GM12873 (cell line): ENCODE measurements at regions not wholly inside any gene's neighbourhood (a gene's known extent, or its start where the extent isn't known, plus 50 kb on each side); places are given as distances from the start of the nearest gene placed in this dataset.

ENCODE experiments used
- CTCF ChIP-seq: IDR thresholded peaks from 2 replicates; pipeline ENCODE4 v1.5.1; 2012; ENCODE audit warnings: low read depth, mild to moderate bottlenecking, moderate library complexity, low read length, control low read depth; ENCODE audit not compliant: insufficient read depth; ENCODE audit errors: missing control alignments

DNA sequence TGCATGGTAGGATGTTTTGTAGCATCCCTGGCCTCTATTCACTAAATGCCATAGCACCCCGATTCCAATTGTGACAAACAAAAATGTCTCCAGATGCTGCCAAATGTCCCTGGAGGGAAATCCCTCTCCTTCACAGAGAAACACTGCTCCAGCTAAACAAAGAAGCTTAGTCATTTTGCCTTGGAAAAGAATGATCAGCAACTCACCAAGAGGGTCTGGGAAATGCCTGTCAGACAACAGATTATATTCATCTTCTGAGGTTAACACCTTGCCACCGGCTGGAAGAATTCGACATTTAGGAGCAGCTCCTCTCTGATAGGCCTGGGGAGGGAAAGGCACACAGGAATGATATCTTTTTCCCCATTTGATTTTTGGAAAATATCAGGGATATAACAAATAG lies 84.4 kb downstream of the NIBAN1 start:
- TF ChIP-seq CTCF = no peak

- no peak for TF ChIP-seq CTCF
Measured at GRCh38 chr1:184889166-184889565, 85.1 kb downstream of the NIBAN1 start.

DNA sequence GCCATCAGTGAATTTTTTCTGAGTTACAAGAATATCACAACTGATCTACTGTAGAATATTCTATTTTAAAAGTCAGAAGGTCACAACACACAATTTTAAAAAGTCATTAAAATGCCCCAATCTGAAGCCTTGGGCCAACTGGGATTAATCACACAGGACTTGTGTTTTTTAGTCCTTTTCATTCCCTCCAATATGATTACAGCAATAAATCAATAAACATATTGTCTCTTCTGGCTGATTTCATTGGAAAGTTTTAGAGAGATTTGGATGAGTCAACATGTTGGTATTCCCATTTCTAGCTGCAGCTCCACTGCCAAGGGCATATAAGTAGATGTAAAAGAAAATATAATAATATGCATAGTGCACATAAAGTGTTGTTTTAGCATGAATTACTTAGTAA lies 85.8 kb downstream of the NIBAN1 start:
- no peak for TF ChIP-seq CTCF

- no peak for TF ChIP-seq CTCF
Measured at GRCh38 chr1:184882957-184883815, 91.1 kb downstream of the NIBAN1 start.

- TF ChIP-seq CTCF = no peak
Measured at GRCh38 chr1:184881941-184882913, 92.1 kb downstream of the NIBAN1 start.

DNA sequence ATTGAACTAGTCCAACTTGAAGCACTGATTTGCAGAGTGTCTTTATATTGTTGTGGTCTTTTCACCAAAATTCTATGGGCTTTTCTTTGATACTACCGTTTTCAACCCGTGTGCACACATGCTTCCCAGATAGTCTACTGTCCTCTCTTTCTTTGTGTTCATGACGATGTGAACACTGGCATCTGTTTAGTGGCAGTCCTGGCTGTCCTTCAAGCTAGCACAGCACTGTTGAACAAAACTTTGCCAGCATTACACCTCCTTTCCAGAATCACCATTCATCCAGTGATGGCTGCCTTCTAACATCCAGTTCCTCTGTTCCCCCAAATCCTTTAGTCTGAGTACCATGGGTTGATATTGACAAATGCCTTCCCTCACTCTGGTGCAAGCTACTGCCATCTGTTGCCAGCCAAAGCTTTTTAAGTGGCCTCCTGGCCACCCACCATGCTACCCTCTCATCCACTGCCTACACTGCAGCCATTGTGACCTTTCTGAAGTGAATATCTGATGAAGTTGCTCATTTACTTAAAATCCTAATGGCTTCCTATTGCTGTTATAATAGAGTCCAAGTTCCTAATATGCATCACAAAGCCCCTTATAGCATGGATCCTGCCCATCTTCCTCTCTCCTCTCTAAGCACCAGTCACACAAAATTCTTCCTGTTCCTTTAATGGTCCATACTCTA lies 94.3 kb downstream of the NIBAN1 start:
- TF ChIP-seq CTCF = no peak
